ENCODE measurements at regions not wholly inside any gene's neighbourhood (a gene's known extent, or its start where the extent isn't known, plus 50 kb on each side); places are given as distances from the start of the nearest gene placed in this dataset.

DNA sequence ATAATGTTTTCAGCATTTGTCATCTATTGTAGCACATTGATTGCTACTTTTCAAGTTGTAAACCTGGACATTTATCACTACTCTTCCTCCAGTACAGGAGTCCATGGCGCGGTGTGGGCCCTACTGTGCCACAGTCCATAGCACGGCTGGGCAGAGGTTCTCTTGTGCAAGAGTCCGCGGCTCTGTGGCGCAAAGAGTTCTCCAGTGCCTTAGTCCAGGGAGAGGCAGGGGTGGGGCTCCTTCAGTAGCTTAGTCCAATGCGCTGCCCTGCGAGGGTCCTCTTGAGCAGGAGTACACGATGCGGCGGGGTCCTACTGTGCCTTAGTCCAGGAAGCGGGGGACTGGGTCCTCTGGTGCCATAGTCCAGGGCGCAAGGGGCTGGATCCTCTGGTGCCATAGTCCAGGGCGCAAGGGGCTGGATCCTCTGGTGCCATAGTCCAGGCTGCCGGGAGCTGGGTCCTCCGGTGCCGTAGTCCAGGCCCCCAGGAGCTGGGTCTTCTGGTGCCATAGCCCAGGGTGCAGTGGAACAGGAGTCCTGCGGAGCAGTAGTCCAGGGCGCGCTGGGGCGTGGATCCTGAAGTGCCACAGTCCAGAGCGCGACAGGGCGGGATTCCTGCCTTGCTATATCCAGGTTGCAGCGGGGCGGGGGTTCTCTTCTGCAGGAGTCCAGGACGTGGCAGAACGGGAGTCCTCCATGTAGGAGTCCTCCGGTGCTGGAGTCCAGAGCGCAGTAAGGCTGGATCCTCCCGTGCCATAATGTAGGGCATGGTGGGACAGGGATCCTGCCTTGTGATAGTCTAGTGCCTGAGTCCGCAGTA, 129.3 kb downstream of the CCDC74A start:
- RAD21 ChIA-PET (ENCODE audit: unreplicated experiment) = no interaction called here
- Histone ChIP-seq H3K79me2 (ENCODE audit: control insufficient read depth, insufficient read depth, low read length) (no peaks in the 10 kb centered on the region), H3K4me3 (no peak overlapping the region), H3K27me3 (replicated peaks in 1 of 2; ENCODE audit: control insufficient read depth in 2 of 2, insufficient read depth in 2 of 2, low read length in 1 of 2) (no peaks in the 10 kb centered on the region), H3K9ac (ENCODE audit: control insufficient read depth, insufficient read depth, low read length) (no peak overlapping the region), H3K36me3 (ENCODE audit: control insufficient read depth in 2 of 2, insufficient read depth in 2 of 2, low read length in 1 of 2) (no peaks in the 10 kb centered on the region), H3K9me3 (replicated peaks; ENCODE audit: control insufficient read depth, insufficient read depth, low read length) (no peaks in the 10 kb centered on the region), H3K4me1 (ENCODE audit: control insufficient read depth, insufficient read depth, low read length) (no peaks in the 10 kb centered on the region), H4K20me1 (ENCODE audit: control insufficient read depth, insufficient read depth) (no peaks in the 10 kb centered on the region), H3K4me2 (ENCODE audit: control insufficient read depth, insufficient read depth) (no peak overlapping the region), H3K27ac (ENCODE audit: control insufficient read depth, insufficient read depth) (no peak overlapping the region), H2AFZ (ENCODE audit: control insufficient read depth, low read depth, low read length) (no peak overlapping the region)
- SMC1A ChIA-PET (ENCODE audit: uncharacterized antibody, unreplicated experiment) = no interaction called here
- in situ Hi-C loops (cut with MboI) = no loop called here
- DNase-seq (ENCODE audit: low read depth, low spot score) (no peak), FAIRE-seq (no peak), ATAC-seq (no peak)
- WGBS (ENCODE audit: insufficient coverage, insufficient replicate concordance, low lambda C conversion rate, missing lambda C conversion rate) = 77% methylated on average over 32 of the region's 32 CpGs
- BruUV-seq (replicated peaks) = no TSS peak
- CTCF ChIA-PET = no interaction called here
- POLR2A ChIA-PET = no interaction called here
- intact Hi-C loops (cut with micrococcal nuclease; ENCODE audit: unreplicated experiment) = no loop called here
- TF ChIP-seq CBX5 (IDR thresholded peaks at IDR 0.05; ENCODE audit: low read depth) (no peak), SREBF1 (IDR thresholded peaks at IDR 0.05; ENCODE audit: low read length) (no peak), MTA3 (IDR thresholded peaks at IDR 0.05; ENCODE audit: borderline replicate concordance, low read length) (no peak), RFX5 (IDR thresholded peaks at IDR 0.05; ENCODE audit: low read depth, low read length) (no peak), EED (IDR thresholded peaks at IDR 0.05; ENCODE audit: low read depth) (no peak), MXI1 (IDR thresholded peaks at IDR 0.05; ENCODE audit: low read depth, low read length) (no peak), RCOR1 (conservative IDR thresholded peaks at IDR 0.05; ENCODE audit: low read depth, low read length) (no peak), SMAD1 (IDR thresholded peaks at IDR 0.05; ENCODE audit: low read depth, partially characterized antibody) (no peak), TARDBP (IDR thresholded peaks at IDR 0.05; ENCODE audit: borderline replicate concordance) (no peak), SIX5 (IDR thresholded peaks at IDR 0.05; ENCODE audit: low read depth, low read length, severe bottlenecking) (no peak), BHLHE40 (IDR thresholded peaks at IDR 0.05; ENCODE audit: borderline replicate concordance in 1 of 2, low read depth in 2 of 2, low read length in 1 of 2) (no peak), CHD2 (IDR thresholded peaks at IDR 0.05; ENCODE audit: borderline replicate concordance, low read depth, low read length) (no peak), NBN (IDR thresholded peaks at IDR 0.05) (no peak), RB1 (IDR thresholded peaks at IDR 0.05; ENCODE audit: borderline replicate concordance) (no peak)
- TF ChIP-seq, protein P1, sequence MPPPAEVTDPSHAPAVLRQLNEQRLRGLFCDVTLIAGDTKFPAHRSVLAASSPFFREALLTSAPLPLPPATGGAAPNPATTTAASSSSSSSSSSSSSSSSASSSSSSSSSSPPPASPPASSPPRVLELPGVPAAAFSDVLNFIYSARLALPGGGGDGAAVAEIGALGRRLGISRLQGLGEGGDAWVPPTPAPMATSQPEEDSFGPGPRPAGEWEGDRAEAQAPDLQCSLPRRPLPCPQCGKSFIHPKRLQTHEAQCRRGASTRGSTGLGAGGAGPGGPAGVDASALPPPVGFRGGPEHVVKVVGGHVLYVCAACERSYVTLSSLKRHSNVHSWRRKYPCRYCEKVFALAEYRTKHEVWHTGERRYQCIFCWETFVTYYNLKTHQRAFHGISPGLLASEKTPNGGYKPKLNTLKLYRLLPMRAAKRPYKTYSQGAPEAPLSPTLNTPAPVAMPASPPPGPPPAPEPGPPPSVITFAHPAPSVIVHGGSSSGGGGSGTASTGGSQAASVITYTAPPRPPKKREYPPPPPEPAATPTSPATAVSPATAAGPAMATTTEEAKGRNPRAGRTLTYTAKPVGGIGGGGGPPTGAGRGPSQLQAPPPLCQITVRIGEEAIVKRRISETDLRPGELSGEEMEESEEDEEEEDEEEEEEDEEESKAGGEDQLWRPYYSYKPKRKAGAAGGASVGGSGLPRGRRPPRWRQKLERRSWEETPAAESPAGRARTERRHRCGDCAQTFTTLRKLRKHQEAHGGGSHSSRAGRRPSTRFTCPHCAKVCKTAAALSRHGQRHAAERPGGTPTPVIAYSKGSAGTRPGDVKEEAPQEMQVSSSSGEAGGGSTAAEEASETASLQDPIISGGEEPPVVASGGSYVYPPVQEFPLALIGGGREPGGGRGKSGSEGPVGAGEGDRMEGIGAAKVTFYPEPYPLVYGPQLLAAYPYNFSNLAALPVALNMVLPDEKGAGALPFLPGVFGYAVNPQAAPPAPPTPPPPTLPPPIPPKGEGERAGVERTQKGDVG (CRISPR knock-in tag; IDR thresholded peaks at IDR 0.05) = no peak
- TF ChIP-seq, protein P2, sequence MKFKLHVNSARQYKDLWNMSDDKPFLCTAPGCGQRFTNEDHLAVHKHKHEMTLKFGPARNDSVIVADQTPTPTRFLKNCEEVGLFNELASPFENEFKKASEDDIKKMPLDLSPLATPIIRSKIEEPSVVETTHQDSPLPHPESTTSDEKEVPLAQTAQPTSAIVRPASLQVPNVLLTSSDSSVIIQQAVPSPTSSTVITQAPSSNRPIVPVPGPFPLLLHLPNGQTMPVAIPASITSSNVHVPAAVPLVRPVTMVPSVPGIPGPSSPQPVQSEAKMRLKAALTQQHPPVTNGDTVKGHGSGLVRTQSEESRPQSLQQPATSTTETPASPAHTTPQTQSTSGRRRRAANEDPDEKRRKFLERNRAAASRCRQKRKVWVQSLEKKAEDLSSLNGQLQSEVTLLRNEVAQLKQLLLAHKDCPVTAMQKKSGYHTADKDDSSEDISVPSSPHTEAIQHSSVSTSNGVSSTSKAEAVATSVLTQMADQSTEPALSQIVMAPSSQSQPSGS (IDR thresholded peaks at IDR 0.05; ENCODE audit: low read length) = no peak
- TF ChIP-seq, protein P3, sequence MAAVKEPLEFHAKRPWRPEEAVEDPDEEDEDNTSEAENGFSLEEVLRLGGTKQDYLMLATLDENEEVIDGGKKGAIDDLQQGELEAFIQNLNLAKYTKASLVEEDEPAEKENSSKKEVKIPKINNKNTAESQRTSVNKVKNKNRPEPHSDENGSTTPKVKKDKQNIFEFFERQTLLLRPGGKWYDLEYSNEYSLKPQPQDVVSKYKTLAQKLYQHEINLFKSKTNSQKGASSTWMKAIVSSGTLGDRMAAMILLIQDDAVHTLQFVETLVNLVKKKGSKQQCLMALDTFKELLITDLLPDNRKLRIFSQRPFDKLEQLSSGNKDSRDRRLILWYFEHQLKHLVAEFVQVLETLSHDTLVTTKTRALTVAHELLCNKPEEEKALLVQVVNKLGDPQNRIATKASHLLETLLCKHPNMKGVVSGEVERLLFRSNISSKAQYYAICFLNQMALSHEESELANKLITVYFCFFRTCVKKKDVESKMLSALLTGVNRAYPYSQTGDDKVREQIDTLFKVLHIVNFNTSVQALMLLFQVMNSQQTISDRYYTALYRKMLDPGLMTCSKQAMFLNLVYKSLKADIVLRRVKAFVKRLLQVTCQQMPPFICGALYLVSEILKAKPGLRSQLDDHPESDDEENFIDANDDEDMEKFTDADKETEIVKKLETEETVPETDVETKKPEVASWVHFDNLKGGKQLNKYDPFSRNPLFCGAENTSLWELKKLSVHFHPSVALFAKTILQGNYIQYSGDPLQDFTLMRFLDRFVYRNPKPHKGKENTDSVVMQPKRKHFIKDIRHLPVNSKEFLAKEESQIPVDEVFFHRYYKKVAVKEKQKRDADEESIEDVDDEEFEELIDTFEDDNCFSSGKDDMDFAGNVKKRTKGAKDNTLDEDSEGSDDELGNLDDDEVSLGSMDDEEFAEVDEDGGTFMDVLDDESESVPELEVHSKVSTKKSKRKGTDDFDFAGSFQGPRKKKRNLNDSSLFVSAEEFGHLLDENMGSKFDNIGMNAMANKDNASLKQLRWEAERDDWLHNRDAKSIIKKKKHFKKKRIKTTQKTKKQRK (IDR thresholded peaks at IDR 0.05; ENCODE audit: low read depth, low read length) = no peak
